ENCODE measurements at regions not wholly inside any gene's neighbourhood (a gene's known extent, or its start where the extent isn't known, plus 50 kb on each side); places are given as distances from the start of the nearest gene placed in this dataset.

GRCh38 chr11:50298182-50298988, 265.7 kb downstream of the OR4C45 start (continued):
- TF ChIP-seq TSHZ1 (CRISPR knock-in tag; IDR thresholded peaks at IDR 0.05) (no peak), SPI1 (IDR thresholded peaks at IDR 0.05; ENCODE audit: borderline replicate concordance, low read depth, low read length) (no peak), ZNF165 (CRISPR knock-in tag; IDR thresholded peaks at IDR 0.05; ENCODE audit: borderline replicate concordance) (no peak), THAP12 (CRISPR knock-in tag; IDR thresholded peaks at IDR 0.05) (peak; percentile 32; the same call in 1 of the 2 replicates), ZNF311 (CRISPR knock-in tag; IDR thresholded peaks at IDR 0.05) (no peak), POLR2B (IDR thresholded peaks at IDR 0.05; ENCODE audit: low read depth, partially characterized antibody) (no peak), CTCFL (IDR thresholded peaks at IDR 0.05; ENCODE audit: borderline replicate concordance, insufficient read depth, low read depth, low read length, poor library complexity, severe bottlenecking) (no peak), ZNF445 (CRISPR knock-in tag; IDR thresholded peaks at IDR 0.05; ENCODE audit: low read depth) (no peak), TARDBP (IDR thresholded peaks at IDR 0.05) (no peak), HNRNPK (IDR thresholded peaks at IDR 0.05; ENCODE audit: low read depth, low read length, poor library complexity, severe bottlenecking) (no peak), IRF9 (tag; IDR thresholded peaks at IDR 0.05) (no peak), ZBTB1 (CRISPR knock-in tag; IDR thresholded peaks at IDR 0.05; ENCODE audit: borderline replicate concordance, low read depth) (no peak), SIRT6 (IDR thresholded peaks at IDR 0.05; ENCODE audit: low read depth, low read length) (no peak), ZNF12 (CRISPR knock-in tag; IDR thresholded peaks at IDR 0.05) (no peak), ZNF232 (CRISPR knock-in tag; IDR thresholded peaks at IDR 0.05) (no peak), CREBBP (IDR thresholded peaks at IDR 0.05; ENCODE audit: low read depth, low read length) (no peak), FOXJ3 (CRISPR knock-in tag; IDR thresholded peaks at IDR 0.05) (no peak), EP400 (IDR thresholded peaks at IDR 0.05) (peak; percentile 54; the same call in 1 of the 2 replicates)
